Adrenal gland (tissue), 9 donors: ENCODE measurements at regions not wholly inside any gene's neighbourhood (a gene's known extent, or its start where the extent isn't known, plus 50 kb on each side); places are given as distances from the start of the nearest gene placed in this dataset.

Experiments used
- DNase-seq, 7 donors: peaks; one replicate each; pipeline ENCODE4 v3.0.0-alpha.2; 2019 to 2020
- H3K27ac ChIP-seq, 5 donors: fragments of 200-600 bp; sonication (generic) in 4 of 5; 1 replicate in 3 of 5; 2 replicates in 2 of 5; pipeline versions ENCODE4 v1.5.1 to v1.8.0; 2016 to 2020; ENCODE audit warnings: mild to moderate bottlenecking in 1 of 5
- H3K27me3 ChIP-seq: fragments of 200-600 bp; 2 replicates; pipeline ENCODE4 v1.8.0; 2021
- H3K36me3 ChIP-seq, 2 donors: fragments of 200-600 bp; replicated peaks in 1 of 2; 1 replicate in 1 of 2; 2 replicates in 1 of 2; pipeline versions ENCODE4 v1.5.1 to v1.8.0; 2018 to 2022
- H3K4me1 ChIP-seq, 2 donors: fragments of 200-600 bp; replicated peaks in 1 of 2; 1 replicate in 1 of 2; 2 replicates in 1 of 2; pipeline versions ENCODE4 v1.5.1 to v1.8.0; 2018 to 2021
- H3K4me3 ChIP-seq, 4 donors: fragments of 200-600 bp; sonication (generic) in 3 of 4; one replicate each; pipeline ENCODE4 v1.5.1; 2016 to 2018
- H3K9me3 ChIP-seq, 3 donors: fragments of 200-600 bp; sonication (generic) in 1 of 3; replicated peaks in 1 of 3; 1 replicate in 2 of 3; 2 replicates in 1 of 3; pipeline versions ENCODE4 v1.5.1 to v1.8.0; 2016 to 2021
- POLR2A ChIP-seq, 2 donors: fragments of 450-650 bp; IDR thresholded peaks; one replicate each; pipeline ENCODE4 v1.6.1; 2017; ENCODE audit warnings: antibody characterized with exemption in 2 of 2, mild to moderate bottlenecking in 2 of 2, moderate library complexity in 1 of 2
- WGBS, 4 donors: extraction: QIAGEN DNeasy Blood & Tissue Kit in 2 of 4; methylation state at CpG; one replicate each; pipeline versions ENCODE4 v1.1.5 to v1.1.7; 2013 to 2017; 5-methylcytosine and 5-hydroxymethylcytosine counted together
- intact Hi-C, 2 donors: fragments of 100-400 bp; cut with DNase I; formaldehyde crosslinking; loops; one replicate each; pipeline versions ENCODE4 v1.14.1 to v1.15.0; 2022 to 2023
- TF ChIP-seq, protein P1 (sequence below), 6 experiments: fragments of 450-650 bp in 4 of 6; fragments of 200-600 bp in 2 of 6; sonication (generic) in 1 of 6; IDR thresholded peaks; 1 replicate in 5 of 6; 2 replicates in 1 of 6; pipeline versions ENCODE4 v1.5.1 to v1.8.0; 2016 to 2021; ENCODE audit warnings: antibody characterized with exemption in 6 of 6, mild to moderate bottlenecking in 2 of 6, moderate library complexity in 1 of 6
- donor health status: healthy with polysubstance abuse.
- donor health status: Bipolar disorder and iron deficiency.
- donor health status: DM: yes; HTN: yes; CAD: no.
- donor health status: DM: no; HTN: no; CAD: no.
- donor health status: DM: no; HTN: no; CAD: no.

DNA sequence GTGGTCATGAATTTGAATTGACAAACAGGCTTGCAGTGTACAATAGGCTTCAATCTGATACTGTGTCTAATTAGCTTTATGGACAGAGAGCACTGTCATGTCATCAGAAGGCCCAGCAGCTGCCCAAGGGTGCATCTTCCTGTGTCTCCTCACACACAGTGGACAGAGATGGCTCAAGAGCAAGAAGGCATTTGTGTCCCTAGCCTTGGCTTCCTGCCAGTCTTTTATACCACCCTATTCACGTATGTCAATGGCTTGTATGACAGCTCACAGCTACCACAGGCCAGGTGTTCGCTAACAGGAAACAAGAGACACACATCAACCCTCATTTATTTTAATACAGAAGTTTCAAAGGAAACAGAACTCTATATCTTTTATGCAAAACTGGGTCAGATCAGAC, 874.0 kb upstream of the AGA start:
- peaks cover 0 to 12% (median 0%) of the 10 kb centered on the region in 3 donors for H3K9me3 ChIP-seq
- intact Hi-C loops = no loop called here
- no peak overlapping the region for H3K27ac ChIP-seq
- no peaks in the 10 kb centered on the region for H3K27me3 ChIP-seq
- WGBS, 4 donors = 41 to 65% (median 45%) methylated on average over 2 of the region's 2 CpGs
- no peak for DNase-seq
- H3K4me1 ChIP-seq = no peaks in the 10 kb centered on the region
- TF ChIP-seq POLR2A (IDR thresholded peaks at IDR 0.05) = no peak
- TF ChIP-seq, protein P1, sequence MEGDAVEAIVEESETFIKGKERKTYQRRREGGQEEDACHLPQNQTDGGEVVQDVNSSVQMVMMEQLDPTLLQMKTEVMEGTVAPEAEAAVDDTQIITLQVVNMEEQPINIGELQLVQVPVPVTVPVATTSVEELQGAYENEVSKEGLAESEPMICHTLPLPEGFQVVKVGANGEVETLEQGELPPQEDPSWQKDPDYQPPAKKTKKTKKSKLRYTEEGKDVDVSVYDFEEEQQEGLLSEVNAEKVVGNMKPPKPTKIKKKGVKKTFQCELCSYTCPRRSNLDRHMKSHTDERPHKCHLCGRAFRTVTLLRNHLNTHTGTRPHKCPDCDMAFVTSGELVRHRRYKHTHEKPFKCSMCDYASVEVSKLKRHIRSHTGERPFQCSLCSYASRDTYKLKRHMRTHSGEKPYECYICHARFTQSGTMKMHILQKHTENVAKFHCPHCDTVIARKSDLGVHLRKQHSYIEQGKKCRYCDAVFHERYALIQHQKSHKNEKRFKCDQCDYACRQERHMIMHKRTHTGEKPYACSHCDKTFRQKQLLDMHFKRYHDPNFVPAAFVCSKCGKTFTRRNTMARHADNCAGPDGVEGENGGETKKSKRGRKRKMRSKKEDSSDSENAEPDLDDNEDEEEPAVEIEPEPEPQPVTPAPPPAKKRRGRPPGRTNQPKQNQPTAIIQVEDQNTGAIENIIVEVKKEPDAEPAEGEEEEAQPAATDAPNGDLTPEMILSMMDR (IDR thresholded peaks at IDR 0.05) = no peak
- H3K36me3 ChIP-seq = no peaks in the 10 kb centered on the region
- H3K4me3 ChIP-seq = no peak overlapping the region

GRCh38 chr4:178320003-178320402, 877.8 kb upstream of the AGA start:
- TF ChIP-seq, protein P1 (IDR thresholded peaks at IDR 0.05) = no peak
- no peak for TF ChIP-seq POLR2A (IDR thresholded peaks at IDR 0.05)
- Histone ChIP-seq H3K4me3 (no peak overlapping the region), H3K27me3 (no peaks in the 10 kb centered on the region), H3K9me3 (peaks cover 0 to 12% (median 0%) of the 10 kb centered on the region in 3 donors), H3K4me1 (no peaks in the 10 kb centered on the region), H3K27ac (no peak overlapping the region), H3K36me3 (no peaks in the 10 kb centered on the region)
- no peak for DNase-seq
- 80 to 90% (median 86%) methylated on average over 1 of the region's 1 CpG for WGBS, 4 donors
- intact Hi-C loops = no loop called here

- DNase-seq = no peak
- Histone ChIP-seq H3K27me3 (no peaks in the 10 kb centered on the region), H3K9me3 (peaks cover 0 to 12% (median 0%) of the 10 kb centered on the region in 3 donors), H3K36me3 (no peaks in the 10 kb centered on the region), H3K4me3 (no peak overlapping the region), H3K27ac (no peak overlapping the region), H3K4me1 (no peaks in the 10 kb centered on the region)
- intact Hi-C loops = no loop called here
- TF ChIP-seq POLR2A (IDR thresholded peaks at IDR 0.05) = no peak
- TF ChIP-seq, protein P1 (IDR thresholded peaks at IDR 0.05) = no peak
- 73 to 76% (median 74%) methylated on average over 5 of the region's 5 CpGs for WGBS, 4 donors
These were observed 880.4 kb upstream of the AGA start for GRCh38 chr4:178322524-178323183.

DNA sequence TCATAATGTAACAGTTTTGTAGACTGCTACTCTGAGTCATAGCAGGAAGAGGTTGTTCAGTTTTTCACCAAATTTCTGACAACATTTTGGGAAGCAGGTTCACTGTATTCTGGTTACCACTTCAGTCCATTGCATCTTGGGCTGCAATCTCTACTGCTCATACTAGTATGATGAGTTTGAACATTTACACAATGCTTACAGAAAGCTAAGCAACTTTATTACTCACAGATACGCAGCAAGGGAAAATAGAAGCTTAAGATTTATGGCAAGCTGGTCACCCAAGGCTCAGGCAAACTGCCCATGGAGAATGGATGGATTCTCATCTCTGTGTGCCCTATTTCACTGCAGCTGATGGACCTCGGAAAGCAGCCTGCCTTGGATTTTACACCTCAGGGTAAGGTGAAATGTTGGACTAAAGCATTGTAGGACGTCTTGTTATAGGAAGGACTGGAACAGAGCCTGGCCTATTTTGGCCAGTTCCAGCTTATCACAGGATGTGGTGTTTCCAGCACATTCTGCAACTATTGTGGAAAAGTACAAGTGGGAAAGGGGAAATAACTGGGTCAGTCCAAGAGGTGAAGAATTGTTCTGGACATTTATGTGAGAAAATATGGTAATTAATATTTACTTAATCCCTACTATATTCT, 887.1 kb upstream of the AGA start:
- no peaks in the 10 kb centered on the region for H3K36me3 ChIP-seq
- no peak overlapping the region for H3K27ac ChIP-seq
- DNase-seq = no peak
- no peaks in the 10 kb centered on the region for H3K27me3 ChIP-seq
- TF ChIP-seq POLR2A (IDR thresholded peaks at IDR 0.05) = no peak
- TF ChIP-seq, protein P1 (IDR thresholded peaks at IDR 0.05) = no peak
- intact Hi-C loops = no loop called here
- H3K9me3 ChIP-seq = no peaks in the 10 kb centered on the region
- WGBS, 4 donors = 43 to 55% (median 47%) methylated on average over 3 of the region's 3 CpGs
- no peak overlapping the region for H3K4me3 ChIP-seq
- no peaks in the 10 kb centered on the region for H3K4me1 ChIP-seq
